Ovary (tissue), 7 donors: ENCODE measurements at regions not wholly inside any gene's neighbourhood (a gene's known extent, or its start where the extent isn't known, plus 50 kb on each side); places are given as distances from the start of the nearest gene placed in this dataset.
"Not testable (repeated sequence)": the region's sequence is repeated elsewhere in the genome, so short reads cannot be mapped to it uniquely, and the experiment has no call there.

Experiments used
- DNase-seq, 5 donors: peaks; one replicate each; pipeline ENCODE4 v3.0.0-alpha.2; 2019 to 2020
- H3K27ac ChIP-seq, 2 donors: fragments of 200-600 bp; one replicate each; pipeline versions ENCODE4 v1.5.1 to v1.8.0; 2019 to 2022
- H3K27me3 ChIP-seq: fragments of 200-600 bp; one replicate; pipeline ENCODE4 v1.8.0; 2022
- H3K36me3 ChIP-seq: fragments of 200-600 bp; sonication (generic); one replicate; pipeline ENCODE4 v1.5.1; 2019
- H3K4me1 ChIP-seq: one replicate; pipeline ENCODE4 v1.8.1; 2013; ENCODE audit warnings: mild to moderate bottlenecking, moderate library complexity; ENCODE audit not compliant: insufficient read depth
- H3K4me3 ChIP-seq: fragments of 200-600 bp; sonication (generic); one replicate; pipeline ENCODE4 v1.5.1; 2017
- H3K9me3 ChIP-seq, 2 donors: fragments of 200-600 bp in 1 of 2; sonication (generic) in 1 of 2; one replicate each; pipeline versions ENCODE4 v1.5.1 to v1.8.1; 2013 to 2019; ENCODE audit warnings: mild to moderate bottlenecking in 1 of 2, moderate library complexity in 1 of 2
- EP300 ChIP-seq: sonication (generic); formaldehyde crosslinking; IDR thresholded peaks from one replicate; pipeline ENCODE4 v1.6.1; 2017; ENCODE audit warnings: antibody characterized with exemption
- POLR2A ChIP-seq: fragments of 450-650 bp; IDR thresholded peaks from one replicate; pipeline ENCODE4 v1.6.1; 2017; ENCODE audit warnings: antibody characterized with exemption, mild to moderate bottlenecking, moderate library complexity
- WGBS, 3 donors: extraction: QIAGEN DNeasy Blood & Tissue Kit in 1 of 3; methylation state at CpG; one replicate each; pipeline versions ENCODE4 v1.1.5 to v1.1.7; 2013 to 2017; 5-methylcytosine and 5-hydroxymethylcytosine counted together
- intact Hi-C, 4 donors: fragments of 100-400 bp; cut with DNase I; formaldehyde crosslinking; loops; one replicate each; pipeline versions ENCODE4 v1.11.0 to v1.15.1; 2022 to 2023
- TF ChIP-seq, protein P1 (sequence below), 3 donors: fragments of 450-650 bp in 2 of 3; fragments of 200-600 bp in 1 of 3; IDR thresholded peaks; one replicate each; pipeline versions ENCODE4 v1.5.1 to v1.8.0; 2016 to 2022; ENCODE audit warnings: antibody characterized with exemption in 3 of 3, mild to moderate bottlenecking in 1 of 3
- donor health status: DM: no; HTN: no; CAD: no; lungs with moderate emphysema.
- donor health status: DM: no; HTN: no; CAD: no.
- donor health status: Bipolar disorder and iron deficiency.
- donor health status: DM: no; HTN: no; CAD: no.
- donor health status: DM: yes; HTN: yes; CAD: no.

DNA sequence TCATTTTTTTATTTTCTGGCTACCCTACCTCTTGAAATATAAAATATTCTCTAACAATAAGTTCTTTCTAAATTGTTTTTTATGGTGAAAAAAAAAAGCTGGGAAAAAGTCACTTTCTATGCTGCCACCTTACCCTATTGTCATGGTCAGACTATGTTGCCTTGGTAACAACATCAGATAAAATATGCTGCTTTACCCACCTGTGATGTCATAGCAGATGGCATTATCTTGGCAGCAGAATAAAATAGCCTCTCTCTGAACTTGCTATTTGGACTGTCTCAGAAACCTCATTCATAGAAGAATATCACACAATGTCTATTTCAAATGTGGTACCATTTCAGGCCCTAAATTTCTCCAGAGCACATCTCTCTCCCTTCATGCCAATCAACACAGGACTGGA lies 69.6 kb upstream of the SGIP1 start:
- Histone ChIP-seq H3K27ac (no peak overlapping the region), H3K4me3 (no peak overlapping the region), H3K27me3 (no peaks in the 10 kb centered on the region), H3K4me1 (no peaks in the 10 kb centered on the region), H3K9me3 (peaks cover 0 to 3% of the 10 kb centered on the region in 2 donors), H3K36me3 (no peaks in the 10 kb centered on the region)
- TF ChIP-seq, protein P1, sequence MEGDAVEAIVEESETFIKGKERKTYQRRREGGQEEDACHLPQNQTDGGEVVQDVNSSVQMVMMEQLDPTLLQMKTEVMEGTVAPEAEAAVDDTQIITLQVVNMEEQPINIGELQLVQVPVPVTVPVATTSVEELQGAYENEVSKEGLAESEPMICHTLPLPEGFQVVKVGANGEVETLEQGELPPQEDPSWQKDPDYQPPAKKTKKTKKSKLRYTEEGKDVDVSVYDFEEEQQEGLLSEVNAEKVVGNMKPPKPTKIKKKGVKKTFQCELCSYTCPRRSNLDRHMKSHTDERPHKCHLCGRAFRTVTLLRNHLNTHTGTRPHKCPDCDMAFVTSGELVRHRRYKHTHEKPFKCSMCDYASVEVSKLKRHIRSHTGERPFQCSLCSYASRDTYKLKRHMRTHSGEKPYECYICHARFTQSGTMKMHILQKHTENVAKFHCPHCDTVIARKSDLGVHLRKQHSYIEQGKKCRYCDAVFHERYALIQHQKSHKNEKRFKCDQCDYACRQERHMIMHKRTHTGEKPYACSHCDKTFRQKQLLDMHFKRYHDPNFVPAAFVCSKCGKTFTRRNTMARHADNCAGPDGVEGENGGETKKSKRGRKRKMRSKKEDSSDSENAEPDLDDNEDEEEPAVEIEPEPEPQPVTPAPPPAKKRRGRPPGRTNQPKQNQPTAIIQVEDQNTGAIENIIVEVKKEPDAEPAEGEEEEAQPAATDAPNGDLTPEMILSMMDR (IDR thresholded peaks at IDR 0.05) = no peak
- TF ChIP-seq POLR2A = no peak
- TF ChIP-seq EP300 = no peak
- no peak for DNase-seq
- intact Hi-C loops = no loop called here

DNA sequence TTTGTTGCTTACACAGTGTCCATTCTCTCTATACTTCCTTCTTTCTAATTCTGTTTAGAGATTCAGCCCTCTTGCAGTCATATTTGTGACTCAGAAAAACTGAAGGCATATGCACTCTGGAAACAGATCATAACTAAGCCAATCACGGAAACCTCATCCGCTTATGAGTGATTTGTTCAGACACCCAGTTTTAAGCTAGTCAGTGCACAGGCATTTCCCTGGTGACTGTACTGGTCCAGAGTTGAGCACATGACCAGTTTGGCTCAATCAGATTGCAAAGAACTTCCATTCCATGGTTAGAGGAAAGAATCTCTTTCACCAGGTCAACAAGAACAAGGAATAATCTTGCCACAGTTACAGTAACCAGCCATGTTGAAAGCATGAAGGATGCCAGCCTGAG lies 69.2 kb upstream of the SGIP1 start:
- Histone ChIP-seq H3K9me3 (peaks cover 0 to 3% of the 10 kb centered on the region in 2 donors), H3K27ac (no peak overlapping the region), H3K36me3 (no peaks in the 10 kb centered on the region), H3K27me3 (no peaks in the 10 kb centered on the region), H3K4me1 (no peaks in the 10 kb centered on the region), H3K4me3 (no peak overlapping the region)
- TF ChIP-seq POLR2A (no peak), EP300 (no peak)
- TF ChIP-seq, protein P1 (IDR thresholded peaks at IDR 0.05) = no peak
- DNase-seq = no peak
- intact Hi-C loops = no loop called here
- WGBS, 3 donors = 41 to 75% (median 44%) methylated on average over 2 of the region's 2 CpGs

DNA sequence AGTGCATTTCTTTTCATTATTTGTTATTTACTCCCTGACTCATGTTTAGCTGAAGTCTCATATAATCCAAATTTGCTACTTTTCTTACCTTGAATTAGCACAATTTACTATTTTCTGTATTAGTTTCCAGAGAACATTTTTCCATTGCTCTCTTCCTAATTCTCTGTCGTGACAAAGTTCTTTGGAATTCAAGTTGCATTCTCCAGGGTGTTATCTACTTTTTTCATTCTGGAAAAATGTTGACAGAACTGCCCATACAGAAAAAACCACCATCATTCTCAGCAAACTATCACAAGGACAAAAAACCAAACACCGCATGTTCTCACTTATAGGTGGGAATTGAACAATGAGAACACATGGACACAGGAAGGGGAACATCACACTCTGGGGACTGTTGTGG lies 67.3 kb upstream of the SGIP1 start:
- DNase-seq, H3K27me3 ChIP-seq, H3K27ac ChIP-seq, H3K4me3 ChIP-seq, H3K9me3 ChIP-seq, H3K4me1 ChIP-seq, H3K36me3 ChIP-seq, intact Hi-C loops: not testable (repeated sequence)
- 32 to 40% (median 35%) methylated on average over 2 of the region's 2 CpGs for WGBS, 3 donors

DNA sequence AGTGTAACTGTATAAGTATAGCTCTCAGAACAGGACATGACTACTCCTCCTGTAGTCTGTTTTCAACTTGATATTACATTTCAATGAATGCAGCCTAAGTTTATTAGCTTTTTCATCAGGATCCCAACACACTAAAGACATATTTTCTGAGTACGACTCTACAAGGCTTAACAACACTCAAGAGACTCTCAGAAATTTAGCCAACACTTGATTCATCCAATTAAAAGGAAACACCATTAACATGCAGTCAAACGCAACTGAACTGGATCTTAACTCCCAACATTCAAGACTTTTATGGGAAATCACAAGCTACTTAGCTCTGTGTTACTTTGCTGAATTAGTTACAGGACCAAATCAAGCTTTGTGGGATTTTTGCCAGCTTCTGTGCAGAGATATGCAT lies 65.2 kb upstream of the SGIP1 start:
- no peaks in the 10 kb centered on the region for H3K27me3 ChIP-seq
- H3K27ac ChIP-seq = no peak overlapping the region
- TF ChIP-seq, protein P1 (IDR thresholded peaks at IDR 0.05) = no peak
- no peak for TF ChIP-seq POLR2A
- TF ChIP-seq EP300 = no peak
- no peak for DNase-seq
- no peaks in the 10 kb centered on the region for H3K36me3 ChIP-seq
- intact Hi-C loops = no loop called here
- no peaks in the 10 kb centered on the region for H3K4me1 ChIP-seq
- WGBS, 3 donors = 32 to 35% (median 34%) methylated on average over 2 of the region's 2 CpGs
- H3K4me3 ChIP-seq = no peak overlapping the region
- H3K9me3 ChIP-seq = no peaks in the 10 kb centered on the region

DNA sequence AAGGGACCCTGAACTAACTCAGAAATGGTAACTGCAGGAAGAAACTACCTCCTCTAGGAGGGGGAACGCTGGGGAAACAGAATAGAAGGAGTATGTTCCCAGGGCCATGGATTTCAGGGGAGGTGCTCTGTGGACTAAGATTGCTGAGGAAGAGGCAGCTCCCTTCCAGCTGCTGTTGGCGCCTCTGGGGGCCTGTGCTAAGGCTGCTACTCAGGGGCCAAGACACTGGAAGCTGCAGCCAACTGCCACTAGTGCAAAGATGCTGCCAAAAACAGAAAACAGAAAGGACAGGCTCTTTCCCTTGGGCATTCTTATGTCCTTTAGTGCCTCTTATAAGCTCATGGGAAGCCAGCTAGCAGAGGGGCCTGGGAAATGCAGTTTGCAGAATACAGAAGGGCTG lies 58.0 kb upstream of the SGIP1 start:
- no peak overlapping the region for H3K27ac ChIP-seq
- no peak for DNase-seq
- intact Hi-C loops = no loop called here

More for the DNA sequence above, 58.0 kb upstream of the SGIP1 start:
- Histone ChIP-seq H3K27me3 (no peaks in the 10 kb centered on the region), H3K4me1 (no peaks in the 10 kb centered on the region), H3K36me3 (no peaks in the 10 kb centered on the region), H3K9me3 (no peaks in the 10 kb centered on the region), H3K4me3 (no peak overlapping the region)
- TF ChIP-seq EP300 = no peak
- TF ChIP-seq POLR2A = no peak
- TF ChIP-seq, protein P1 (IDR thresholded peaks at IDR 0.05) = no peak
- 68 to 81% (median 79%) methylated on average over 2 of the region's 2 CpGs for WGBS, 3 donors
